ENCODE measurements at regions not wholly inside any gene's neighbourhood (a gene's known extent, or its start where the extent isn't known, plus 50 kb on each side); places are given as distances from the start of the nearest gene placed in this dataset.

GRCh38 chrX:38940547-38940946 lies 139.3 kb downstream of the MID1IP1 start:
- Histone ChIP-seq H3K36me3 (ENCODE audit: control insufficient read depth, insufficient read depth, low read length) (no peaks in the 10 kb centered on the region), H3K79me2 (ENCODE audit: control insufficient read depth, insufficient read depth, low read length) (no peaks in the 10 kb centered on the region), H3K27ac (ENCODE audit: extremely low read depth, low read depth, low read length) (no peak overlapping the region), H4K20me1 (replicated peaks; ENCODE audit: control insufficient read depth, insufficient read depth, low read length) (no peaks in the 10 kb centered on the region), H3K9ac (ENCODE audit: insufficient read depth in 1 of 2, low read depth in 2 of 2, low read length in 2 of 2) (no peak overlapping the region), H3K9me1 (ENCODE audit: control insufficient read depth, insufficient read depth, low read length) (no peaks in the 10 kb centered on the region), H3K4me3 (no peak overlapping the region), H3K9me3 (replicated peaks; ENCODE audit: control insufficient read depth, insufficient read depth, low read depth, low read length) (no peaks in the 10 kb centered on the region), H3K4me1 (replicated peaks in 1 of 2; ENCODE audit: control insufficient read depth in 2 of 2, insufficient read depth in 2 of 2, low read length in 2 of 2) (no peaks in the 10 kb centered on the region), H2AFZ (ENCODE audit: low read depth, low read length) (no peak overlapping the region), H3K27me3 (ENCODE audit: control insufficient read depth in 2 of 2, insufficient read depth in 2 of 2, low read length in 2 of 2) (no peaks in the 10 kb centered on the region), H3K4me2 (ENCODE audit: insufficient read depth, low read length) (no peak overlapping the region)
- TF ChIP-seq KAT2B (IDR thresholded peaks at IDR 0.05; ENCODE audit: low read depth, low read length) = no peak
- no peak for TF ChIP-seq SRF (CRISPR knock-in tag; IDR thresholded peaks at IDR 0.05)
- TF ChIP-seq BRD4 (IDR thresholded peaks at IDR 0.05) = no peak
- no peak for TF ChIP-seq ZNF175 (CRISPR knock-in tag; IDR thresholded peaks at IDR 0.05; ENCODE audit: low read depth)
- TF ChIP-seq KLF6 (CRISPR knock-in tag; IDR thresholded peaks at IDR 0.05; ENCODE audit: borderline replicate concordance) = no peak
- no peak for TF ChIP-seq BRD9 (IDR thresholded peaks at IDR 0.05; ENCODE audit: low read depth, partially characterized antibody)
- TF ChIP-seq RFX5 (IDR thresholded peaks at IDR 0.05; ENCODE audit: low read depth, low read length) = no peak
- ChIA-PET POLR2A (no interaction called here), CTCF (ENCODE audit: low intra/inter-chr PET ratio) (no interaction called here)
- 8% methylated on average over 3 of the region's 3 CpGs for WGBS (ENCODE audit: insufficient coverage, low coverage, missing lambda C conversion rate)
- no peak for ATAC-seq
- DNase-seq (ENCODE audit: extremely low read depth in 1 of 4, low spot score in 3 of 4) = no peak
- BruUV-seq (replicated peaks) = no TSS peak
- no peak for FAIRE-seq
- intact Hi-C loops (cut with micrococcal nuclease) = no loop called here
- in situ Hi-C loops (cut with MboI) = no loop called here

- POLR2A ChIA-PET = no interaction called here
- no peaks in the 10 kb centered on the region for H3K9me3 ChIP-seq (replicated peaks; ENCODE audit: control insufficient read depth, insufficient read depth, low read depth, low read length)
- H3K4me2 ChIP-seq (ENCODE audit: insufficient read depth, low read length) = no peak overlapping the region; the same call in 1 of the 2 replicates
- no peak overlapping the region for H3K27ac ChIP-seq (ENCODE audit: extremely low read depth, low read depth, low read length)
- 25% methylated on average over 1 of the region's 1 CpG for WGBS (ENCODE audit: insufficient coverage, low coverage, missing lambda C conversion rate)
- H4K20me1 ChIP-seq (replicated peaks; ENCODE audit: control insufficient read depth, insufficient read depth, low read length) = no peaks in the 10 kb centered on the region
- no peak overlapping the region for H3K4me3 ChIP-seq
- FAIRE-seq = no peak
- CTCF ChIA-PET (ENCODE audit: low intra/inter-chr PET ratio) = no interaction called here
- H3K9me1 ChIP-seq (ENCODE audit: control insufficient read depth, insufficient read depth, low read length) = no peaks in the 10 kb centered on the region
- H3K27me3 ChIP-seq (ENCODE audit: control insufficient read depth in 2 of 2, insufficient read depth in 2 of 2, low read length in 2 of 2) = no peaks in the 10 kb centered on the region
- no peaks in the 10 kb centered on the region for H3K4me1 ChIP-seq (replicated peaks in 1 of 2; ENCODE audit: control insufficient read depth in 2 of 2, insufficient read depth in 2 of 2, low read length in 2 of 2)
- H3K79me2 ChIP-seq (ENCODE audit: control insufficient read depth, insufficient read depth, low read length) = no peaks in the 10 kb centered on the region
- no peak for ATAC-seq
- H3K9ac ChIP-seq (ENCODE audit: insufficient read depth in 1 of 2, low read depth in 2 of 2, low read length in 2 of 2) = no peak overlapping the region
- H3K36me3 ChIP-seq (ENCODE audit: control insufficient read depth, insufficient read depth, low read length) = no peaks in the 10 kb centered on the region
- H2AFZ ChIP-seq (ENCODE audit: low read depth, low read length) = no peak overlapping the region
- DNase-seq (ENCODE audit: extremely low read depth in 1 of 4, low spot score in 3 of 4) = peak in 1 of 4 experiments; percentile 20
- intact Hi-C loops (cut with micrococcal nuclease) = no loop called here
- BruUV-seq (replicated peaks) = no TSS peak
- in situ Hi-C loops (cut with MboI) = no loop called here
- no peak for TF ChIP-seq ZNF695 (CRISPR knock-in tag; IDR thresholded peaks at IDR 0.05)
- no peak for TF ChIP-seq TFAM (CRISPR knock-in tag; conservative IDR thresholded peaks at IDR 0.05)
- TF ChIP-seq ZBTB5 (IDR thresholded peaks at IDR 0.05) = peak; percentile 92
- no peak for TF ChIP-seq NR2C2 (CRISPR knock-in tag; IDR thresholded peaks at IDR 0.05)
- no peak for TF ChIP-seq NR2C2 (tag; IDR thresholded peaks at IDR 0.05)
- no peak for TF ChIP-seq ILK (tag; IDR thresholded peaks at IDR 0.05; ENCODE audit: borderline replicate concordance, low read depth)
- TF ChIP-seq KLF1 (tag; IDR thresholded peaks at IDR 0.05) = no peak
- no peak for TF ChIP-seq ZNF717 (CRISPR knock-in tag; IDR thresholded peaks at IDR 0.05)
- no peak for TF ChIP-seq ZNF655 (CRISPR knock-in tag; IDR thresholded peaks at IDR 0.05)
- TF ChIP-seq ZNF316 (IDR thresholded peaks at IDR 0.05) = peak; percentile 68
Measured at GRCh38 chrX:38941675-38942074, 140.4 kb downstream of the MID1IP1 start.
